ENCODE measurements at regions not wholly inside any gene's neighbourhood (a gene's known extent, or its start where the extent isn't known, plus 50 kb on each side); places are given as distances from the start of the nearest gene placed in this dataset.

- intact Hi-C loops (cut with micrococcal nuclease; ENCODE audit: unreplicated experiment), result no loop called here
- no TSS peak for BruUV-seq (replicated peaks)
Measured at GRCh38 chr2:106982350-106982749, 96.4 kb upstream of the ST6GAL2 start.

GRCh38 chr2:106983305-106983704, 97.3 kb upstream of the ST6GAL2 start:
- POLR2A ChIA-PET, result no interaction called here
- no peak overlapping the region for H3K4me2 ChIP-seq (ENCODE audit: low read length)
- H3K9me2 ChIP-seq (ENCODE audit: insufficient read depth, low read length), result no peaks in the 10 kb centered on the region
- no peaks in the 10 kb centered on the region for H3K79me2 ChIP-seq (ENCODE audit: insufficient read depth, low read depth, low read length)
- no peak overlapping the region for H3K4me3 ChIP-seq (ENCODE audit: low read depth, low read length, poor library complexity, severe bottlenecking)
- no peaks in the 10 kb centered on the region for H3K9me3 ChIP-seq (ENCODE audit: low read length)
- CTCF ChIA-PET (ENCODE audit: unreplicated experiment), result no interaction called here
- H4K20me1 ChIP-seq (ENCODE audit: insufficient read depth, low read length), result no peaks in the 10 kb centered on the region
- DNase-seq (ENCODE audit: low spot score), result no peak
- H3K4me1 ChIP-seq (ENCODE audit: insufficient read depth, low read length, poor library complexity, severe bottlenecking), result no peaks in the 10 kb centered on the region
- TF ChIP-seq CTCF (conservative IDR thresholded peaks at IDR 0.05; ENCODE audit: low read length) (no peak), EZH2phosphoT487 (IDR thresholded peaks at IDR 0.05; ENCODE audit: borderline replicate concordance, low read depth, low read length) (no peak)
- no TSS peak for BruUV-seq (replicated peaks)
- no peaks in the 10 kb centered on the region for H3K36me3 ChIP-seq (ENCODE audit: insufficient read depth, low read length)
- no peak overlapping the region for H3K27ac ChIP-seq (ENCODE audit: low read depth, low read length, poor library complexity, severe bottlenecking)
- intact Hi-C loops (cut with micrococcal nuclease; ENCODE audit: unreplicated experiment), result no loop called here
- no peak overlapping the region for H2AFZ ChIP-seq (ENCODE audit: low read length)

More at GRCh38 chr2:106982350-106982749, 96.4 kb upstream of the ST6GAL2 start:
- H2AFZ ChIP-seq (ENCODE audit: low read length), result no peak overlapping the region
- no peaks in the 10 kb centered on the region for H3K9me3 ChIP-seq (ENCODE audit: low read length)
- TF ChIP-seq EZH2phosphoT487 (IDR thresholded peaks at IDR 0.05; ENCODE audit: borderline replicate concordance, low read depth, low read length) (no peak), CTCF (conservative IDR thresholded peaks at IDR 0.05; ENCODE audit: low read length) (no peak)
- no peak overlapping the region for H3K4me2 ChIP-seq (ENCODE audit: low read length)
- no peaks in the 10 kb centered on the region for H4K20me1 ChIP-seq (ENCODE audit: insufficient read depth, low read length)
- no peak overlapping the region for H3K4me3 ChIP-seq (ENCODE audit: low read depth, low read length, poor library complexity, severe bottlenecking)
- no peaks in the 10 kb centered on the region for H3K4me1 ChIP-seq (ENCODE audit: insufficient read depth, low read length, poor library complexity, severe bottlenecking)
- DNase-seq (ENCODE audit: low spot score), result no peak
- ChIA-PET CTCF (ENCODE audit: unreplicated experiment) (no interaction called here), POLR2A (interaction anchor here (0.6 kb wide), 1 partner anchor 315 kb away, joined by 3 read pairs; no protein-coding TSS in a partner anchor)
- H3K36me3 ChIP-seq (ENCODE audit: insufficient read depth, low read length), result no peaks in the 10 kb centered on the region
- no peaks in the 10 kb centered on the region for H3K9me2 ChIP-seq (ENCODE audit: insufficient read depth, low read length)
- no peak overlapping the region for H3K27ac ChIP-seq (ENCODE audit: low read depth, low read length, poor library complexity, severe bottlenecking)
- H3K79me2 ChIP-seq (ENCODE audit: insufficient read depth, low read depth, low read length), result no peaks in the 10 kb centered on the region

- no TSS peak for BruUV-seq (replicated peaks)
- Histone ChIP-seq H3K4me2 (ENCODE audit: low read length) (no peak overlapping the region), H3K36me3 (ENCODE audit: insufficient read depth, low read length) (no peaks in the 10 kb centered on the region), H4K20me1 (ENCODE audit: insufficient read depth, low read length) (no peaks in the 10 kb centered on the region), H3K4me3 (ENCODE audit: low read depth, low read length, poor library complexity, severe bottlenecking) (no peak overlapping the region), H3K4me1 (ENCODE audit: insufficient read depth, low read length, poor library complexity, severe bottlenecking) (no peaks in the 10 kb centered on the region), H3K9me2 (ENCODE audit: insufficient read depth, low read length) (no peaks in the 10 kb centered on the region), H3K79me2 (ENCODE audit: insufficient read depth, low read depth, low read length) (no peaks in the 10 kb centered on the region), H3K27ac (ENCODE audit: low read depth, low read length, poor library complexity, severe bottlenecking) (no peak overlapping the region), H2AFZ (ENCODE audit: low read length) (no peak overlapping the region), H3K9me3 (ENCODE audit: low read length) (no peaks in the 10 kb centered on the region)
- POLR2A ChIA-PET, result interaction anchor here (0.7 kb wide), 1 partner anchor 137 kb away, joined by 3 read pairs; no protein-coding TSS in a partner anchor
- intact Hi-C loops (cut with micrococcal nuclease; ENCODE audit: unreplicated experiment), result no loop called here
- CTCF ChIA-PET (ENCODE audit: unreplicated experiment), result no interaction called here
- DNase-seq (ENCODE audit: low spot score), result no peak
- TF ChIP-seq CTCF (conservative IDR thresholded peaks at IDR 0.05; ENCODE audit: low read length) (no peak), EZH2phosphoT487 (IDR thresholded peaks at IDR 0.05; ENCODE audit: borderline replicate concordance, low read depth, low read length) (no peak)
Measured at GRCh38 chr2:106988361-106988760, 102.4 kb upstream of the ST6GAL2 start.
